Vagina (tissue), 2 donors: ENCODE measurements at regions not wholly inside any gene's neighbourhood (a gene's known extent, or its start where the extent isn't known, plus 50 kb on each side); places are given as distances from the start of the nearest gene placed in this dataset.
"Not testable (repeated sequence)": the region's sequence is repeated elsewhere in the genome, so short reads cannot be mapped to it uniquely, and the experiment has no call there.

Experiments
- POLR2A ChIP-seq, 2 donors: fragments of 450-650 bp; IDR thresholded peaks; one replicate each; pipeline ENCODE4 v1.6.1; 2017; ENCODE audit warnings: antibody characterized with exemption in 2 of 2, mild to moderate bottlenecking in 2 of 2, moderate library complexity in 2 of 2
- TF ChIP-seq, protein P1 (sequence below), 3 experiments: fragments of 450-650 bp in 2 of 3; fragments of 200-600 bp in 1 of 3; sonication (generic) in 1 of 3; IDR thresholded peaks; one replicate each; pipeline ENCODE4 v1.5.1; 2017 to 2019; ENCODE audit warnings: antibody characterized with exemption in 3 of 3, mild to moderate bottlenecking in 2 of 3, moderate library complexity in 2 of 3

DNA sequence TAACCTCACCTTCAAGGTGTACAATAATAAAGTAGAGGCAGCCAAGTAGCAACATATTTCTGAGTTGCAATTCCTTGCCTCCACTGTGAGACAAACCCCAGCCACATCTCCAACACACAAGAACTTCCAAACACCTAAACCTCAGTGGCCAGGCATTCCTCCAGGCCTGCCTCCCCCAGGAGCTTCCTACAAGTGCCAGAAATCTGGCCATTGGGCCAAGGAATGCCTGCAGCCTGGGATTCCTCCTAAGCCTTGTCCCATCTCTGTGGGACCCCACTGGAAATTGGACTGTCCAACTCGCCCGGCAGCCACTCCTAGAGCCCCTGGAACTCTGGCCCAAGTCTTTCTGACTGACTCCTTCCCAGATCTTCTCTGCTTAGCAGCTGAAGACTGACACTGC lies 326.6 kb upstream of the KCNMB2 start:
- TF ChIP-seq, protein P1, sequence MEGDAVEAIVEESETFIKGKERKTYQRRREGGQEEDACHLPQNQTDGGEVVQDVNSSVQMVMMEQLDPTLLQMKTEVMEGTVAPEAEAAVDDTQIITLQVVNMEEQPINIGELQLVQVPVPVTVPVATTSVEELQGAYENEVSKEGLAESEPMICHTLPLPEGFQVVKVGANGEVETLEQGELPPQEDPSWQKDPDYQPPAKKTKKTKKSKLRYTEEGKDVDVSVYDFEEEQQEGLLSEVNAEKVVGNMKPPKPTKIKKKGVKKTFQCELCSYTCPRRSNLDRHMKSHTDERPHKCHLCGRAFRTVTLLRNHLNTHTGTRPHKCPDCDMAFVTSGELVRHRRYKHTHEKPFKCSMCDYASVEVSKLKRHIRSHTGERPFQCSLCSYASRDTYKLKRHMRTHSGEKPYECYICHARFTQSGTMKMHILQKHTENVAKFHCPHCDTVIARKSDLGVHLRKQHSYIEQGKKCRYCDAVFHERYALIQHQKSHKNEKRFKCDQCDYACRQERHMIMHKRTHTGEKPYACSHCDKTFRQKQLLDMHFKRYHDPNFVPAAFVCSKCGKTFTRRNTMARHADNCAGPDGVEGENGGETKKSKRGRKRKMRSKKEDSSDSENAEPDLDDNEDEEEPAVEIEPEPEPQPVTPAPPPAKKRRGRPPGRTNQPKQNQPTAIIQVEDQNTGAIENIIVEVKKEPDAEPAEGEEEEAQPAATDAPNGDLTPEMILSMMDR (IDR thresholded peaks at IDR 0.05), result not testable (repeated sequence)
- not testable (repeated sequence) for TF ChIP-seq POLR2A (IDR thresholded peaks at IDR 0.05)
